ENCODE measurements at regions not wholly inside any gene's neighbourhood (a gene's known extent, or its start where the extent isn't known, plus 50 kb on each side); places are given as distances from the start of the nearest gene placed in this dataset.

- Mint-ChIP-seq H3K4me3 (ENCODE audit: unreplicated experiment) (no peak overlapping the region), H3K27me3 (ENCODE audit: unreplicated experiment) (no peaks in the 10 kb centered on the region), H3K27ac (ENCODE audit: unreplicated experiment) (no peak overlapping the region), H3K4me1 (ENCODE audit: unreplicated experiment) (peaks cover 5% of the 10 kb centered on the region), H3K36me3 (ENCODE audit: low read depth, unreplicated experiment) (no peaks in the 10 kb centered on the region), H3K9me3 (ENCODE audit: unreplicated experiment) (no peaks in the 10 kb centered on the region)
- no peak for TF ChIP-seq CTCF (IDR thresholded peaks at IDR 0.05; ENCODE audit: unreplicated experiment)
- no peak for DNase-seq (ENCODE audit: low spot score)
These were observed 1612.3 kb upstream of the PRR20A start for GRCh38 chr13:55528434-55528833.

DNA sequence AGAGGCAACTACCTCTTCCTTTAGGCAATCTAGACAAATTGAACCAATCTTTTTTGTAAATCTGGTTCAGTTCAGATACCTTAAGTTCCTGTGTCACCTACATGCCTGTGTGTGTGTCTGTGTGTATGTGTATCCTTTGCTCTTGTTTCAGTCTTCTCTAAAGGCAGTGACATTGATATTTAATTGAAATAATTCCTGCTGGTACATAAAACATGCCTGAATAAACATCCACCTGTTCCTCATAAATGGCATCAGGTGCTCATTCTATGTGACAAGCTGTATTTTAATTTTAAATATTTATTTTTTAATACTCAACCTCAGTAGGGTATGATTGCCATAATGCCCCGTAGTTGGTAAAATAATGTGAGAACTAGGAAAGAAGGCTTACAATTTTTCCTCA lies 1606.4 kb upstream of the PRR20A start:
- Mint-ChIP-seq H3K27ac (ENCODE audit: unreplicated experiment) (no peak overlapping the region), H3K4me3 (ENCODE audit: unreplicated experiment) (no peak overlapping the region), H3K36me3 (ENCODE audit: low read depth, unreplicated experiment) (no peaks in the 10 kb centered on the region)

GRCh38 chr13:55538424-55538823 lies 1602.3 kb upstream of the PRR20A start:
- Mint-ChIP-seq H3K4me3 (ENCODE audit: unreplicated experiment) (no peak overlapping the region), H3K27me3 (ENCODE audit: unreplicated experiment) (no peaks in the 10 kb centered on the region), H3K36me3 (ENCODE audit: low read depth, unreplicated experiment) (no peaks in the 10 kb centered on the region), H3K27ac (ENCODE audit: unreplicated experiment) (no peak overlapping the region), H3K9me3 (ENCODE audit: unreplicated experiment) (no peaks in the 10 kb centered on the region), H3K4me1 (ENCODE audit: unreplicated experiment) (no peaks in the 10 kb centered on the region)
- TF ChIP-seq CTCF (IDR thresholded peaks at IDR 0.05; ENCODE audit: unreplicated experiment), result no peak
- no peak for DNase-seq (ENCODE audit: low spot score)

More for the DNA sequence above, 1606.4 kb upstream of the PRR20A start:
- no peaks in the 10 kb centered on the region for H3K27me3 Mint-ChIP-seq (ENCODE audit: unreplicated experiment)
- no peaks in the 10 kb centered on the region for H3K9me3 Mint-ChIP-seq (ENCODE audit: unreplicated experiment)
- TF ChIP-seq CTCF (IDR thresholded peaks at IDR 0.05; ENCODE audit: unreplicated experiment), result no peak
- no peak for DNase-seq (ENCODE audit: low spot score)
- no peaks in the 10 kb centered on the region for H3K4me1 Mint-ChIP-seq (ENCODE audit: unreplicated experiment)

DNA sequence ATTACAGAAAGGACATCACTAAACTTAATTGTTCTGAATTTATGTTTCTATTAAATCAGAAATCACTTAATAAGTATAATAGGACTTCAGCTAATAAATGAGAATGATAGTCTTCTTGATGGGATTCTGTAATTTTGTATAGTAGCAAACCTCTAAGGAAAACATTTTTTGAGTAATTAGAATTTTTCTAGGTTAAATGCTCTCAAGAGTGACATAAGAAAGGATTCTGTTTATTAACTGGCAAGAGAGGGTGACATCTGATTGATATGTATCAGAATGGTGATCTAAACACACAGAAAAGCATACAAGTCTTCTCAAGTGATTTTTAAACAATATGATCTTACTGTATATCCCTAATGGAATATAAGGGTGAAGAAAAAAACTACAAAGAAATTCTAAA lies 1597.7 kb upstream of the PRR20A start:
- DNase-seq (ENCODE audit: low spot score), result no peak
- no peak for TF ChIP-seq CTCF (IDR thresholded peaks at IDR 0.05; ENCODE audit: unreplicated experiment)
- H3K4me1 Mint-ChIP-seq (ENCODE audit: unreplicated experiment), result no peaks in the 10 kb centered on the region
- H3K36me3 Mint-ChIP-seq (ENCODE audit: low read depth, unreplicated experiment), result no peaks in the 10 kb centered on the region
- H3K27ac Mint-ChIP-seq (ENCODE audit: unreplicated experiment), result no peak overlapping the region
- no peaks in the 10 kb centered on the region for H3K9me3 Mint-ChIP-seq (ENCODE audit: unreplicated experiment)
- H3K27me3 Mint-ChIP-seq (ENCODE audit: unreplicated experiment), result no peaks in the 10 kb centered on the region
- H3K4me3 Mint-ChIP-seq (ENCODE audit: unreplicated experiment), result no peak overlapping the region

DNA sequence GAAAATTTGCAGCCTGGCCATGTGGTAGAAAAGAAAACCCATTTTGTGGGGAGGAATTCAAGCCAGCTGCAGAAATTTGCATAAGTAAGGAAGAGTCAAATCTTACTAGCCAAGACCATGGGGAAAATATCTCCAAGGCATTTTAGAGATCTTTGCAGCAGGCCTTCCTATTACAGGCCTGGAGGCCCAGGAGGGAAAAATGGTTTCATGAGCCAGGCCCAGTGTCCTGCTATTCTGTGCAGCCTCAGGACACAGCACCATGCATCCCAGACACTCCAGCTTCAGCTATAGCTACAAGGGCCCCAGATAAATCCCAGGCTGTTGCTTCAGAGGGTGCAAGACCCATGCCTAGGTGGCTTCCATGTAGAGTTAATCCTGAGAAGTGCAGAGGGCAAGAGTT lies 1590.1 kb upstream of the PRR20A start:
- DNase-seq (ENCODE audit: low spot score), result no peak
- Mint-ChIP-seq H3K27ac (ENCODE audit: unreplicated experiment) (no peak overlapping the region), H3K36me3 (ENCODE audit: low read depth, unreplicated experiment) (peaks cover 9% of the 10 kb centered on the region), H3K4me3 (ENCODE audit: unreplicated experiment) (no peak overlapping the region), H3K27me3 (ENCODE audit: unreplicated experiment) (no peaks in the 10 kb centered on the region), H3K4me1 (ENCODE audit: unreplicated experiment) (no peaks in the 10 kb centered on the region), H3K9me3 (ENCODE audit: unreplicated experiment) (peaks cover 13% of the 10 kb centered on the region)
- TF ChIP-seq CTCF (IDR thresholded peaks at IDR 0.05; ENCODE audit: unreplicated experiment), result no peak
